ENCODE measurements at regions not wholly inside any gene's neighbourhood (a gene's known extent, or its start where the extent isn't known, plus 50 kb on each side); places are given as distances from the start of the nearest gene placed in this dataset.

GRCh38 chr22:48855593-48856307 is 971.9 kb downstream of the BRD1 start:
- no peaks in the 10 kb centered on the region for H3K36me3 ChIP-seq (ENCODE audit: insufficient read depth, low read length)
- no peak overlapping the region for H3K27ac ChIP-seq
- DNase-seq (ENCODE audit: low read depth, low spot score), result no peak
- H3K9me3 ChIP-seq (ENCODE audit: low read depth, low read length), result no peaks in the 10 kb centered on the region
- no peak overlapping the region for H3K9ac ChIP-seq (ENCODE audit: insufficient read length)
- TF ChIP-seq EZH2 (IDR thresholded peaks at IDR 0.05) (no peak), FOXP2 (optimal IDR thresholded peaks at IDR 0.05; ENCODE audit: control extremely low read depth, extremely low read length, insufficient read depth) (no peak), POLR2AphosphoS5 (IDR thresholded peaks at IDR 0.05; ENCODE audit: borderline replicate concordance, low read depth, low read length) (no peak)
- no peak overlapping the region for H3K4me3 ChIP-seq

GRCh38 chr22:48855013-48855412 is 972.7 kb downstream of the BRD1 start:
- TF ChIP-seq FOXP2 (optimal IDR thresholded peaks at IDR 0.05; ENCODE audit: control extremely low read depth, extremely low read length, insufficient read depth) (no peak), POLR2AphosphoS5 (IDR thresholded peaks at IDR 0.05; ENCODE audit: borderline replicate concordance, low read depth, low read length) (no peak), EZH2 (IDR thresholded peaks at IDR 0.05) (no peak)
- Histone ChIP-seq H3K27ac (no peak overlapping the region), H3K9ac (ENCODE audit: insufficient read length) (no peak overlapping the region), H3K4me3 (no peak overlapping the region), H3K36me3 (ENCODE audit: insufficient read depth, low read length) (no peaks in the 10 kb centered on the region), H3K9me3 (ENCODE audit: low read depth, low read length) (no peaks in the 10 kb centered on the region)
- no peak for DNase-seq (ENCODE audit: low read depth, low spot score)

- Histone ChIP-seq H3K27ac (no peak overlapping the region), H3K9me3 (ENCODE audit: low read depth, low read length) (no peaks in the 10 kb centered on the region), H3K36me3 (ENCODE audit: insufficient read depth, low read length) (no peaks in the 10 kb centered on the region), H3K4me3 (no peak overlapping the region), H3K9ac (ENCODE audit: insufficient read length) (no peak overlapping the region)
- no peak for DNase-seq (ENCODE audit: low read depth, low spot score)
- no peak for TF ChIP-seq EZH2 (IDR thresholded peaks at IDR 0.05)
- no peak for TF ChIP-seq POLR2AphosphoS5 (IDR thresholded peaks at IDR 0.05; ENCODE audit: borderline replicate concordance, low read depth, low read length)
- no peak for TF ChIP-seq FOXP2 (optimal IDR thresholded peaks at IDR 0.05; ENCODE audit: control extremely low read depth, extremely low read length, insufficient read depth)
Measured at GRCh38 chr22:48853627-48854240, 973.9 kb downstream of the BRD1 start.

GRCh38 chr22:48851933-48852549 is 975.6 kb downstream of the BRD1 start:
- H3K36me3 ChIP-seq (ENCODE audit: insufficient read depth, low read length), result no peaks in the 10 kb centered on the region
- H3K4me3 ChIP-seq, result no peak overlapping the region
- TF ChIP-seq EZH2 (IDR thresholded peaks at IDR 0.05), result no peak
- no peak for TF ChIP-seq FOXP2 (optimal IDR thresholded peaks at IDR 0.05; ENCODE audit: control extremely low read depth, extremely low read length, insufficient read depth)
- no peak for TF ChIP-seq POLR2AphosphoS5 (IDR thresholded peaks at IDR 0.05; ENCODE audit: borderline replicate concordance, low read depth, low read length)
- no peak overlapping the region for H3K9ac ChIP-seq (ENCODE audit: insufficient read length)
- H3K27ac ChIP-seq, result no peak overlapping the region
- no peak for DNase-seq (ENCODE audit: low read depth, low spot score)
- no peaks in the 10 kb centered on the region for H3K9me3 ChIP-seq (ENCODE audit: low read depth, low read length)

- TF ChIP-seq FOXP2 (optimal IDR thresholded peaks at IDR 0.05; ENCODE audit: control extremely low read depth, extremely low read length, insufficient read depth) (no peak), EZH2 (IDR thresholded peaks at IDR 0.05) (no peak), POLR2AphosphoS5 (IDR thresholded peaks at IDR 0.05; ENCODE audit: borderline replicate concordance, low read depth, low read length) (no peak)
- no peaks in the 10 kb centered on the region for H3K9me3 ChIP-seq (ENCODE audit: low read depth, low read length)
- no peak overlapping the region for H3K27ac ChIP-seq
- DNase-seq (ENCODE audit: low read depth, low spot score), result no peak
- no peaks in the 10 kb centered on the region for H3K36me3 ChIP-seq (ENCODE audit: insufficient read depth, low read length)
- no peak overlapping the region for H3K9ac ChIP-seq (ENCODE audit: insufficient read length)
- H3K4me3 ChIP-seq, result no peak overlapping the region
Measured at GRCh38 chr22:48850658-48851287, 976.9 kb downstream of the BRD1 start.

- DNase-seq (ENCODE audit: low read depth, low spot score), result no peak
- H3K36me3 ChIP-seq (ENCODE audit: insufficient read depth, low read length), result no peaks in the 10 kb centered on the region
- no peak for TF ChIP-seq EZH2 (IDR thresholded peaks at IDR 0.05)
- TF ChIP-seq POLR2AphosphoS5 (IDR thresholded peaks at IDR 0.05; ENCODE audit: borderline replicate concordance, low read depth, low read length), result no peak
- no peak for TF ChIP-seq FOXP2 (optimal IDR thresholded peaks at IDR 0.05; ENCODE audit: control extremely low read depth, extremely low read length, insufficient read depth)
- no peaks in the 10 kb centered on the region for H3K9me3 ChIP-seq (ENCODE audit: low read depth, low read length)
- no peak overlapping the region for H3K27ac ChIP-seq
- H3K4me3 ChIP-seq, result no peak overlapping the region
- no peak overlapping the region for H3K9ac ChIP-seq (ENCODE audit: insufficient read length)
Measured at GRCh38 chr22:48849963-48850657, 977.6 kb downstream of the BRD1 start.

- no peak overlapping the region for H3K9ac ChIP-seq (ENCODE audit: insufficient read length)
- no peaks in the 10 kb centered on the region for H3K9me3 ChIP-seq (ENCODE audit: low read depth, low read length)
- no peak overlapping the region for H3K27ac ChIP-seq
- no peak for DNase-seq (ENCODE audit: low read depth, low spot score)
- H3K4me3 ChIP-seq, result no peak overlapping the region
- TF ChIP-seq EZH2 (IDR thresholded peaks at IDR 0.05), result no peak
- TF ChIP-seq POLR2AphosphoS5 (IDR thresholded peaks at IDR 0.05; ENCODE audit: borderline replicate concordance, low read depth, low read length), result no peak
- no peak for TF ChIP-seq FOXP2 (optimal IDR thresholded peaks at IDR 0.05; ENCODE audit: control extremely low read depth, extremely low read length, insufficient read depth)
- no peaks in the 10 kb centered on the region for H3K36me3 ChIP-seq (ENCODE audit: insufficient read depth, low read length)
Measured at GRCh38 chr22:48849219-48849912, 978.3 kb downstream of the BRD1 start.
